Type B pancreatic cell (in vitro differentiated cells): ENCODE measurements at regions not wholly inside any gene's neighbourhood (a gene's known extent, or its start where the extent isn't known, plus 50 kb on each side); places are given as distances from the start of the nearest gene placed in this dataset.

Source experiments
- DNase-seq: peaks from one replicate; pipeline ENCODE4 v3.0.0; 2021; ENCODE audit warnings: mixed read lengths; ENCODE audit not compliant: unreplicated experiment; ENCODE audit errors: extremely low spot score
- H3K27ac Mint-ChIP-seq: 2 replicates; pipeline ENCODE4 v1.8.0; 2021; ENCODE audit warnings: mild to moderate bottlenecking, mixed read lengths
- H3K27me3 Mint-ChIP-seq: 2 replicates; pipeline ENCODE4 v1.8.0; 2021; ENCODE audit warnings: mixed read lengths
- H3K36me3 Mint-ChIP-seq: 2 replicates; pipeline ENCODE4 v1.8.0; 2021; ENCODE audit warnings: mixed read lengths
- H3K4me1 Mint-ChIP-seq: one replicate; pipeline ENCODE4 v1.8.0; 2021; ENCODE audit warnings: mixed read lengths; ENCODE audit not compliant: unreplicated experiment
- H3K4me3 Mint-ChIP-seq: 2 replicates; pipeline ENCODE4 v1.8.0; 2021; ENCODE audit warnings: mild to moderate bottlenecking, mixed read lengths
- H3K9me3 Mint-ChIP-seq: 2 replicates; pipeline ENCODE4 v1.8.0; 2021; ENCODE audit warnings: mixed read lengths
- CTCF ChIP-seq: fragments of 200-600 bp; sonication (generic); conservative IDR thresholded peaks from 2 replicates; pipeline ENCODE4 v1.5.0; 2021; ENCODE audit warnings: antibody characterized with exemption, mild to moderate bottlenecking

- no peak for DNase-seq
Observed at GRCh38 chr16:60712144-60712543, 1324.1 kb downstream of the CDH8 start.

GRCh38 chr16:60704726-60705125 is 1331.5 kb downstream of the CDH8 start:
- no peaks in the 10 kb centered on the region for H3K27me3 Mint-ChIP-seq
- H3K4me1 Mint-ChIP-seq, result no peaks in the 10 kb centered on the region
- peaks cover 6% of the 10 kb centered on the region for H3K9me3 Mint-ChIP-seq
- no peak overlapping the region for H3K4me3 Mint-ChIP-seq
- H3K36me3 Mint-ChIP-seq, result no peaks in the 10 kb centered on the region
- TF ChIP-seq CTCF, result no peak
- H3K27ac Mint-ChIP-seq, result no peak overlapping the region
- no peak for DNase-seq

More at GRCh38 chr16:60712144-60712543, 1324.1 kb downstream of the CDH8 start:
- Mint-ChIP-seq H3K36me3 (no peaks in the 10 kb centered on the region), H3K4me1 (no peaks in the 10 kb centered on the region), H3K27me3 (no peaks in the 10 kb centered on the region), H3K9me3 (no peaks in the 10 kb centered on the region), H3K27ac (no peak overlapping the region), H3K4me3 (no peak overlapping the region)
- TF ChIP-seq CTCF, result no peak

GRCh38 chr16:60703096-60703495 is 1333.1 kb downstream of the CDH8 start:
- DNase-seq, result no peak
- Mint-ChIP-seq H3K27me3 (no peaks in the 10 kb centered on the region), H3K27ac (no peak overlapping the region), H3K9me3 (peaks cover 6% of the 10 kb centered on the region), H3K4me1 (no peaks in the 10 kb centered on the region), H3K4me3 (no peak overlapping the region), H3K36me3 (no peaks in the 10 kb centered on the region)
- no peak for TF ChIP-seq CTCF

GRCh38 chr16:60686824-60687223 is 1349.4 kb downstream of the CDH8 start:
- no peak overlapping the region for H3K27ac Mint-ChIP-seq
- H3K27me3 Mint-ChIP-seq, result no peaks in the 10 kb centered on the region
- no peaks in the 10 kb centered on the region for H3K4me1 Mint-ChIP-seq
- no peak for DNase-seq
- H3K4me3 Mint-ChIP-seq, result no peak overlapping the region
- H3K9me3 Mint-ChIP-seq, result peaks cover 5% of the 10 kb centered on the region
- H3K36me3 Mint-ChIP-seq, result no peaks in the 10 kb centered on the region
- no peak for TF ChIP-seq CTCF

- no peak for TF ChIP-seq CTCF
- no peaks in the 10 kb centered on the region for H3K36me3 Mint-ChIP-seq
- H3K27ac Mint-ChIP-seq, result no peak overlapping the region
- H3K9me3 Mint-ChIP-seq, result peaks cover 5% of the 10 kb centered on the region
- no peak overlapping the region for H3K4me3 Mint-ChIP-seq
- H3K4me1 Mint-ChIP-seq, result no peaks in the 10 kb centered on the region
- DNase-seq, result no peak
- H3K27me3 Mint-ChIP-seq, result no peaks in the 10 kb centered on the region
Observed at GRCh38 chr16:60684002-60684401, 1352.2 kb downstream of the CDH8 start.

- Mint-ChIP-seq H3K27ac (no peak overlapping the region), H3K4me3 (no peak overlapping the region), H3K4me1 (no peaks in the 10 kb centered on the region), H3K27me3 (no peaks in the 10 kb centered on the region), H3K9me3 (peaks cover 5% of the 10 kb centered on the region), H3K36me3 (no peaks in the 10 kb centered on the region)
- no peak for TF ChIP-seq CTCF
- no peak for DNase-seq
Observed at GRCh38 chr16:60682219-60682618, 1354.0 kb downstream of the CDH8 start.
